22Rv1 (cell line): ENCODE measurements at regions not wholly inside any gene's neighbourhood (a gene's known extent, or its start where the extent isn't known, plus 50 kb on each side); places are given as distances from the start of the nearest gene placed in this dataset.

Experiments used
- CTCF ChIP-seq: fragments of 450-650 bp; IDR thresholded peaks from 2 replicates; pipeline ENCODE4 v1.5.1; 2017; ENCODE audit warnings: mild to moderate bottlenecking
- ZFX ChIP-seq: fragments of 450-650 bp; IDR thresholded peaks from 2 replicates; pipeline ENCODE4 v1.6.1; 2017; ENCODE audit warnings: antibody characterized with exemption, borderline replicate concordance

- TF ChIP-seq CTCF (no peak), ZFX (no peak)
Observed at GRCh38 chr10:25102147-25102822, 72.5 kb upstream of the GPR158 start.
